ENCODE measurements at regions not wholly inside any gene's neighbourhood (a gene's known extent, or its start where the extent isn't known, plus 50 kb on each side); places are given as distances from the start of the nearest gene placed in this dataset.

GRCh38 chr12:34398366-34398705, 376.0 kb downstream of the ALG10 start:
- TF ChIP-seq CTCF (IDR thresholded peaks at IDR 0.05) (no peak), EZH2phosphoT487 (IDR thresholded peaks at IDR 0.05) (no peak), EZH2 (IDR thresholded peaks at IDR 0.05) (no peak)
- DNase-seq (ENCODE audit: low spot score), result no peak
- Mint-ChIP-seq H3K9me3 (peaks cover 47% of the 10 kb centered on the region), H3K36me3 (no peaks in the 10 kb centered on the region), H3K27me3 (ENCODE audit: insufficient read depth, low read depth) (peaks cover 4% of the 10 kb centered on the region), H3K4me3 (no peak overlapping the region), H3K27ac (no peak overlapping the region), H3K4me1 (no peaks in the 10 kb centered on the region)
- no peak overlapping the region for H3K4me3 ChIP-seq
- no peaks in the 10 kb centered on the region for H3K79me2 ChIP-seq (ENCODE audit: low read depth)
- no peaks in the 10 kb centered on the region for H4K20me1 ChIP-seq (ENCODE audit: low read depth)
- H3K36me3 ChIP-seq, result no peaks in the 10 kb centered on the region
- no peak overlapping the region for H3K9ac ChIP-seq
- no peaks in the 10 kb centered on the region for H3K4me1 ChIP-seq
- H3K4me2 ChIP-seq, result no peak overlapping the region
- H3K27ac ChIP-seq, result no peak overlapping the region
- H3K9me3 ChIP-seq (ENCODE audit: low read depth), result no peaks in the 10 kb centered on the region
- no peaks in the 10 kb centered on the region for H3F3A ChIP-seq (ENCODE audit: low read depth)
- no peak overlapping the region for H2AFZ ChIP-seq (replicated peaks)
- no peaks in the 10 kb centered on the region for H3K27me3 ChIP-seq

DNA sequence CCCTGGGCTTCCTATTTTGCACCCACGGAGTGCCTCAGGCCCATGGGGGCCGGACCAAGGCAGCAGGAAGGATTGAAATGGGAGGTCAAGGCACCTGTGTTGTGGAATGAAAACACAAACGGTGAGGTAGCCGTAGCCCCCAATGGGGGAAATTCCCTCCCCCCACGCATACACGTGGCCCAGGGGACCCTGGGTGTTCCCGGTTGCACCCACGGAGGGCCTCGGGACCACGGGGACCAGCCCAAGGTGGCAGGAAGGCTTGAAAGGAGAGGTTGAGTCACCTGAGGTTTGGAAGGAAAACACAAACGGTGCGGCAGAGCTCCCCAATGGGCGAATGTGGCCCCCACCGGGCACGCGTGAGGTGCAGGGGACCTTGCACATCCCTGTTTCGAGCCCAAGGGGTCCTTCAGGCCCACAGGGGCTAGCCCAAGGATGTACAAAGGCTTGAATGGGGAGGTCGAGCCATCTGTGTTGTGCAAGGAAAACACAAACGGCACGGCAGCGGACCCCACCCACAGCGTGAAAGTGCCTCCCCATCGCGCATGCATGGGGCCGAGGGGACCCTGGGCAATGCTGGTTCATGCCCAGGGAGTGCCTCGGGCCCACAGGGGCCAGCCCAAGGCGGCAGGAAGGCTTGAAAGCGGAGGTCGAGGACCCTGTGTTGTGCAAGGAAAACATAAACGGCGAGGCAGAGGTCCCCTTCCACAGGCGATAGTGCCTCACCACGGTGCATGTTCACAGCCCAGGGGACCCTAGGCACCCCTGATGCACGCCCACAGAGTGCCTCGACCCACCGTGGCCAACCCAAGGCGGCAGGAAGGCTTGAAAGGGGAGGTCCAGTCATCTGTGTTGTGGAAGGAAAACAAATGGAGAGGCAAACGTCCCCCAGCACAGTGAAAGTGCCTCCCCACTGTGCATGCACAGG, 376.7 kb downstream of the ALG10 start:
- H3K79me2 ChIP-seq (ENCODE audit: low read depth), result no peaks in the 10 kb centered on the region
- no peak overlapping the region for H2AFZ ChIP-seq (replicated peaks)
- H3K27me3 ChIP-seq, result no peaks in the 10 kb centered on the region
- no peak overlapping the region for H3K9ac ChIP-seq
- no peaks in the 10 kb centered on the region for H3K36me3 Mint-ChIP-seq
- no peak for DNase-seq (ENCODE audit: low spot score)
- H3K9me3 ChIP-seq (ENCODE audit: low read depth), result no peaks in the 10 kb centered on the region
- no peaks in the 10 kb centered on the region for H3K36me3 ChIP-seq
- peaks cover 47% of the 10 kb centered on the region for H3K9me3 Mint-ChIP-seq
- H3K4me2 ChIP-seq, result no peak overlapping the region
- no peak overlapping the region for H3K27ac ChIP-seq
- no peak overlapping the region for H3K4me3 ChIP-seq
- H3K27ac Mint-ChIP-seq, result no peak overlapping the region
- TF ChIP-seq EZH2 (IDR thresholded peaks at IDR 0.05) (no peak), CTCF (IDR thresholded peaks at IDR 0.05) (no peak), EZH2phosphoT487 (IDR thresholded peaks at IDR 0.05) (no peak)
- H3K27me3 Mint-ChIP-seq (ENCODE audit: insufficient read depth, low read depth), result peaks cover 2% of the 10 kb centered on the region
- H3K4me1 ChIP-seq, result no peaks in the 10 kb centered on the region
- no peaks in the 10 kb centered on the region for H3F3A ChIP-seq (ENCODE audit: low read depth)
- H4K20me1 ChIP-seq (ENCODE audit: low read depth), result no peaks in the 10 kb centered on the region
- no peaks in the 10 kb centered on the region for H3K4me1 Mint-ChIP-seq
- no peak overlapping the region for H3K4me3 Mint-ChIP-seq

DNA sequence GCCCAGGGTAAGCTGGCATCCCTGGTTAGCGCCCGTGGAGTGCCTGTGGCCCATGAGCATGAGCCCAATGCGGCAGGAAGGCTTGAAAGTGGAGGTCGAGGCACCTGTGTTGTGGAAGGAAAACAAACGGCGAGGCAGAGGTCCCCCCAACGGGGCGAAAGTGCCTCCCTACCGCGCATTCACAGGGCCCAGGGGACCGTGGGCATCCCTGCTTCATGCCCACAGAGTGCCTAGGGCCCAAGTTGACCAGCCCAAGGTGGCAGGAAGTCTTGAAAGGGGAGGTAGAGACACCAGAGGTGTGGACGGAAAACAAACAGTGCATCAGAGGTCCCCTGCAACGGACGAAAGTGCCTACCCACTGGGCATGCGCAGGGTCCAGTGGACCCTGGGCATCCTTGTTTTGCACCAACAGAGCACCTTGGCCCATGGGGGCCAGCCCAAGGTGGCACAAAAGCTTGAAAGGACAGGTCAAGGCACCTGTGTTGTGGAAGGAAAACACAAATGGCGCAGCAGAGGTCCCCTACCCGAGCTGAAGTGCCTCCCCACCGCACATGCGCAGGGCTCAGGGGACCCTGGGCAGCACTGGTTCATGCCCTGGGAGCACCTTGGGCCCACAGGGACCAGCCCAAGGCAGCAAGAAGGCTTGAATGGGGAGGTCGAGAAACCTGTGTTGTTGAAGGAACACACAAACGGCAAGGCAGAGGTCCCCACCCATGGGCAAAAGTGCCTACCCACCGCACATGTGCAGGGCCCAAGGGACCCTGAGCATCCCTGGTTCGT, 377.5 kb downstream of the ALG10 start:
- no peak for TF ChIP-seq EZH2phosphoT487 (IDR thresholded peaks at IDR 0.05)
- Mint-ChIP-seq H3K27me3 (ENCODE audit: insufficient read depth, low read depth) (no peaks in the 10 kb centered on the region), H3K27ac (no peak overlapping the region), H3K36me3 (no peaks in the 10 kb centered on the region), H3K4me3 (no peak overlapping the region), H3K9me3 (peaks cover 48% of the 10 kb centered on the region), H3K4me1 (no peaks in the 10 kb centered on the region)
- Histone ChIP-seq H3K79me2 (ENCODE audit: low read depth) (no peaks in the 10 kb centered on the region), H3K9ac (no peak overlapping the region), H4K20me1 (ENCODE audit: low read depth) (no peaks in the 10 kb centered on the region), H3K9me3 (ENCODE audit: low read depth) (no peaks in the 10 kb centered on the region), H3F3A (ENCODE audit: low read depth) (no peaks in the 10 kb centered on the region), H3K27ac (no peak overlapping the region), H3K4me3 (no peak overlapping the region), H3K4me1 (no peaks in the 10 kb centered on the region), H3K27me3 (no peaks in the 10 kb centered on the region), H3K36me3 (no peaks in the 10 kb centered on the region), H2AFZ (replicated peaks) (no peak overlapping the region), H3K4me2 (no peak overlapping the region)
- no peak for DNase-seq (ENCODE audit: low spot score)
